ENCODE measurements at regions not wholly inside any gene's neighbourhood (a gene's known extent, or its start where the extent isn't known, plus 50 kb on each side); places are given as distances from the start of the nearest gene placed in this dataset.

DNA sequence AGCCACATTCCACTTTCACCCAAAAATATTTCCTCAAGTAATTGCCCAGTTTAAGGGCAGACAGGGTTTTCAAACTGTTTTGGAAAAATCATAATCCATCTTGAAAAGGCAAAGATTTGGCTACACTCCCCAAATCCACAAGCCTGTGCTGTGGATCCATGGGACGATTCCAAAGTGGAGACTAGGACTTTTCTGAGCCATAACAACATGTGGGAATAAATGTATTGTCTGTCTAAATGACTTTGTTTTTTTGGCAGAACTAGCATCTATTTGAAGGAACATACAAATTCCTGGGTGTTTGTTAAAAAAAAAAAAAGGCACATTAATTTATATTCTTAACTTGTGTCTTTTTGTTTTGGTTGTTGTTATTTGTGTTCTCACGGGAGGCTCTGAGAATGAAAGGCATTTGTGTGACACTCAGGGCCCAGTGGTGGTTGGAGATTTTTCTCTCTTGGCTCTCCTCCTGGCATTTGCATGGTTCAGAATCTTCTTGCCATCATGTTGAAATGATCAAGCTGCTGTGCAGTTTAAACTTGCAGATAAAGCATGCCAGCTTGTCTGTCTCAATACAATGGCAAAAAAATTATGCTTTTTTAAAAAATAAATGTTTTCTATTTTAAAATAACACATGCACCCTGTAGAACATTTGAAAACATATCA lies 277.4 kb downstream of the EN1 start:
- TF ChIP-seq, protein P1, sequence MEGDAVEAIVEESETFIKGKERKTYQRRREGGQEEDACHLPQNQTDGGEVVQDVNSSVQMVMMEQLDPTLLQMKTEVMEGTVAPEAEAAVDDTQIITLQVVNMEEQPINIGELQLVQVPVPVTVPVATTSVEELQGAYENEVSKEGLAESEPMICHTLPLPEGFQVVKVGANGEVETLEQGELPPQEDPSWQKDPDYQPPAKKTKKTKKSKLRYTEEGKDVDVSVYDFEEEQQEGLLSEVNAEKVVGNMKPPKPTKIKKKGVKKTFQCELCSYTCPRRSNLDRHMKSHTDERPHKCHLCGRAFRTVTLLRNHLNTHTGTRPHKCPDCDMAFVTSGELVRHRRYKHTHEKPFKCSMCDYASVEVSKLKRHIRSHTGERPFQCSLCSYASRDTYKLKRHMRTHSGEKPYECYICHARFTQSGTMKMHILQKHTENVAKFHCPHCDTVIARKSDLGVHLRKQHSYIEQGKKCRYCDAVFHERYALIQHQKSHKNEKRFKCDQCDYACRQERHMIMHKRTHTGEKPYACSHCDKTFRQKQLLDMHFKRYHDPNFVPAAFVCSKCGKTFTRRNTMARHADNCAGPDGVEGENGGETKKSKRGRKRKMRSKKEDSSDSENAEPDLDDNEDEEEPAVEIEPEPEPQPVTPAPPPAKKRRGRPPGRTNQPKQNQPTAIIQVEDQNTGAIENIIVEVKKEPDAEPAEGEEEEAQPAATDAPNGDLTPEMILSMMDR (IDR thresholded peaks at IDR 0.05; ENCODE audit: low read depth, low read length, poor library complexity, severe bottlenecking) = no peak
- TF ChIP-seq EZH2phosphoT487 (IDR thresholded peaks at IDR 0.05; ENCODE audit: borderline replicate concordance, low read length) = no peak

Measured in DOHH2 (cell line).